Adrenal gland (tissue), 5 donors: ENCODE measurements at regions not wholly inside any gene's neighbourhood (a gene's known extent, or its start where the extent isn't known, plus 50 kb on each side); places are given as distances from the start of the nearest gene placed in this dataset.

Experiments
- CTCF ChIP-seq, 6 experiments: fragments of 450-650 bp in 4 of 6; fragments of 200-600 bp in 2 of 6; sonication (generic) in 1 of 6; IDR thresholded peaks; 1 replicate in 5 of 6; 2 replicates in 1 of 6; pipeline versions ENCODE4 v1.5.1 to v1.8.0; 2016 to 2021; ENCODE audit warnings: antibody characterized with exemption in 6 of 6, mild to moderate bottlenecking in 2 of 6, moderate library complexity in 1 of 6
- POLR2A ChIP-seq, 2 donors: fragments of 450-650 bp; IDR thresholded peaks; one replicate each; pipeline ENCODE4 v1.6.1; 2017; ENCODE audit warnings: antibody characterized with exemption in 2 of 2, mild to moderate bottlenecking in 2 of 2, moderate library complexity in 1 of 2
- donor health status: DM: no; HTN: no; CAD: no.

GRCh38 chr6:45829873-45830272 is 185.8 kb downstream of the CLIC5 start:
- no peak for TF ChIP-seq CTCF (IDR thresholded peaks at IDR 0.05)
- no peak for TF ChIP-seq POLR2A (IDR thresholded peaks at IDR 0.05)
